ENCODE measurements at regions not wholly inside any gene's neighbourhood (a gene's known extent, or its start where the extent isn't known, plus 50 kb on each side); places are given as distances from the start of the nearest gene placed in this dataset.

DNA sequence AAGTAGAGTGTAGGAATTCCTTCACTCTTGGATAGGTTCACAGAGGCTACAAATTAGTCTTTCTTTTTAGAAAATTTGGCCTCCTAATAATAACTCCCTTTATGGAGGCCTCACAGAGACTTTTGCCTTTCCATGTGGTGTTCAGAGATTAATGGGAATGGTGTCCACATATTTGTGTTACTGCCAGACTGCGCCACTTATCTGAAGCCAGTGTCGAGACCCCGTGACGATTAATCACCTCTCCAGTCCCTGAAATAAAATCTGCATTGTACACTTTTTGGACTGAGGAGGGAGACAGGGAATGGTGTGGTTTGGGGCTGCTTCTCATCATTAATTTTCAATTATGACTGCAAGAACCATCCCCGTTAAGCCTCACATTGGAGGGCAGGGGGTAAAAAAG lies 980.5 kb downstream of the FLRT2 start:
- Mint-ChIP-seq H3K27me3 (ENCODE audit: unreplicated experiment) (no peaks in the 10 kb centered on the region), H3K9me3 (ENCODE audit: unreplicated experiment) (no peaks in the 10 kb centered on the region), H3K27ac (ENCODE audit: unreplicated experiment) (no peak overlapping the region), H3K4me1 (ENCODE audit: unreplicated experiment) (peaks cover 6% of the 10 kb centered on the region), H3K4me3 (ENCODE audit: unreplicated experiment) (no peak overlapping the region), H3K36me3 (ENCODE audit: low read depth, unreplicated experiment) (no peaks in the 10 kb centered on the region)
- DNase-seq (ENCODE audit: low spot score), result no peak
- TF ChIP-seq CTCF (IDR thresholded peaks at IDR 0.05; ENCODE audit: unreplicated experiment), result no peak

- Mint-ChIP-seq H3K4me3 (ENCODE audit: unreplicated experiment) (no peak overlapping the region), H3K4me1 (ENCODE audit: unreplicated experiment) (peaks cover 6% of the 10 kb centered on the region), H3K27me3 (ENCODE audit: unreplicated experiment) (no peaks in the 10 kb centered on the region), H3K9me3 (ENCODE audit: unreplicated experiment) (no peaks in the 10 kb centered on the region), H3K27ac (ENCODE audit: unreplicated experiment) (no peak overlapping the region), H3K36me3 (ENCODE audit: low read depth, unreplicated experiment) (no peaks in the 10 kb centered on the region)
- TF ChIP-seq CTCF (IDR thresholded peaks at IDR 0.05; ENCODE audit: unreplicated experiment), result no peak
- no peak for DNase-seq (ENCODE audit: low spot score)
These were observed 975.9 kb downstream of the FLRT2 start for GRCh38 chr14:86505808-86506207.

- TF ChIP-seq CTCF (IDR thresholded peaks at IDR 0.05; ENCODE audit: unreplicated experiment), result no peak
- Mint-ChIP-seq H3K36me3 (ENCODE audit: low read depth, unreplicated experiment) (no peaks in the 10 kb centered on the region), H3K27ac (ENCODE audit: unreplicated experiment) (no peak overlapping the region), H3K4me3 (ENCODE audit: unreplicated experiment) (no peak overlapping the region), H3K27me3 (ENCODE audit: unreplicated experiment) (no peaks in the 10 kb centered on the region), H3K4me1 (ENCODE audit: unreplicated experiment) (no peaks in the 10 kb centered on the region), H3K9me3 (ENCODE audit: unreplicated experiment) (no peaks in the 10 kb centered on the region)
- no peak for DNase-seq (ENCODE audit: low spot score)
These were observed 971.7 kb downstream of the FLRT2 start for GRCh38 chr14:86501611-86502010.

DNA sequence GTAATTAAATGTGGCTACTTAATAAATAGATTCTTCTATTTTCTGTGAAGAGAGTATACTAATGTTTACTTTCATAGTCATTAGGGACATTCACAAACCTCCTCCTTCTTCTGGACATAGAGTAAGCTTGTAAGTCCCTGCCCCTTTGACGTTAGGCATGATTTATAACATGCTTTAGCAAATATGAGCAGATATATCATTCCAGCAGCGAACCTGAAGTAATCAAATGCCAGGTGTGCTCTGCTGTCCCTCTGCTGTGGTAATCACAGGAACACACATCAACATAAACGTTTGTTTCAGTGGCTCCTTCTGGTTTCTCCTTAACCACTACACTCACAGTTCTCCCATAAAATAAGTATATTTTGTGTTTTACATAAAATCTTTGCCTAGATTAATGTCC lies 961.8 kb downstream of the FLRT2 start:
- Mint-ChIP-seq H3K4me1 (ENCODE audit: unreplicated experiment) (no peaks in the 10 kb centered on the region), H3K27ac (ENCODE audit: unreplicated experiment) (no peak overlapping the region), H3K4me3 (ENCODE audit: unreplicated experiment) (no peak overlapping the region), H3K9me3 (ENCODE audit: unreplicated experiment) (no peaks in the 10 kb centered on the region), H3K27me3 (ENCODE audit: unreplicated experiment) (no peaks in the 10 kb centered on the region), H3K36me3 (ENCODE audit: low read depth, unreplicated experiment) (no peaks in the 10 kb centered on the region)
- TF ChIP-seq CTCF (IDR thresholded peaks at IDR 0.05; ENCODE audit: unreplicated experiment), result no peak
- DNase-seq (ENCODE audit: low spot score), result no peak

GRCh38 chr14:86481104-86481503 lies 951.2 kb downstream of the FLRT2 start:
- no peak for DNase-seq (ENCODE audit: low spot score)
- Mint-ChIP-seq H3K27ac (ENCODE audit: unreplicated experiment) (no peak overlapping the region), H3K4me1 (ENCODE audit: unreplicated experiment) (peaks cover 2% of the 10 kb centered on the region), H3K4me3 (ENCODE audit: unreplicated experiment) (no peak overlapping the region), H3K9me3 (ENCODE audit: unreplicated experiment) (no peaks in the 10 kb centered on the region), H3K27me3 (ENCODE audit: unreplicated experiment) (no peaks in the 10 kb centered on the region), H3K36me3 (ENCODE audit: low read depth, unreplicated experiment) (no peaks in the 10 kb centered on the region)
- no peak for TF ChIP-seq CTCF (IDR thresholded peaks at IDR 0.05; ENCODE audit: unreplicated experiment)
